Activated naive CD8-positive, alpha-beta T cell treated with anti-CD3 and anti-CD28 coated beads for 36 hours (primary cell): ENCODE measurements at regions not wholly inside any gene's neighbourhood (a gene's known extent, or its start where the extent isn't known, plus 50 kb on each side); places are given as distances from the start of the nearest gene placed in this dataset.
"Not testable (repeated sequence)": the region's sequence is repeated elsewhere in the genome, so short reads cannot be mapped to it uniquely, and the experiment has no call there.

Experiments
- DNase-seq: peaks from one replicate; pipeline ENCODE4 v3.0.0; 2021
- H3K27ac Mint-ChIP-seq: one replicate; pipeline ENCODE4 v1.8.0; 2022; ENCODE audit warnings: mild to moderate bottlenecking, moderate library complexity, mixed read lengths
- H3K27me3 Mint-ChIP-seq: one replicate; pipeline ENCODE4 v1.8.0; 2022; ENCODE audit warnings: mild to moderate bottlenecking, mixed read lengths
- H3K36me3 Mint-ChIP-seq: one replicate; pipeline ENCODE4 v1.8.0; 2021; ENCODE audit warnings: mild to moderate bottlenecking, mixed read lengths
- H3K4me1 Mint-ChIP-seq: one replicate; pipeline ENCODE4 v1.8.0; 2021; ENCODE audit warnings: mixed read lengths
- H3K4me3 Mint-ChIP-seq: one replicate; pipeline ENCODE4 v1.8.0; 2022; ENCODE audit warnings: mild to moderate bottlenecking, moderate library complexity, mixed read lengths
- H3K9me3 Mint-ChIP-seq: one replicate; pipeline ENCODE4 v1.8.0; 2022; ENCODE audit warnings: mixed read lengths

- H3K4me1 Mint-ChIP-seq, H3K36me3 Mint-ChIP-seq, H3K4me3 Mint-ChIP-seq, DNase-seq, H3K27ac Mint-ChIP-seq, H3K9me3 Mint-ChIP-seq: not testable (repeated sequence)
- peaks cover 46% of the 10 kb centered on the region for H3K27me3 Mint-ChIP-seq
These were observed 476.6 kb downstream of the MN1 start for GRCh38 chr22:27324908-27325307.

- peaks cover 43% of the 10 kb centered on the region for H3K27me3 Mint-ChIP-seq
- no peaks in the 10 kb centered on the region for H3K36me3 Mint-ChIP-seq
- H3K9me3 Mint-ChIP-seq = no peaks in the 10 kb centered on the region
- H3K4me3 Mint-ChIP-seq = no peak overlapping the region
- DNase-seq = no peak
- no peak overlapping the region for H3K27ac Mint-ChIP-seq
- H3K4me1 Mint-ChIP-seq = peaks cover 2% of the 10 kb centered on the region
These were observed 474.1 kb downstream of the MN1 start for GRCh38 chr22:27327497-27327896.

GRCh38 chr22:27327981-27328721, 473.4 kb downstream of the MN1 start:
- Mint-ChIP-seq H3K27ac (no peak overlapping the region), H3K36me3 (no peaks in the 10 kb centered on the region), H3K27me3 (peaks cover 37% of the 10 kb centered on the region), H3K4me1 (peaks cover 2% of the 10 kb centered on the region), H3K9me3 (no peaks in the 10 kb centered on the region), H3K4me3 (no peak overlapping the region)
- no peak for DNase-seq

- H3K27me3 Mint-ChIP-seq = peaks cover 30% of the 10 kb centered on the region
- H3K27ac Mint-ChIP-seq = no peak overlapping the region
- H3K4me3 Mint-ChIP-seq = no peak overlapping the region
- no peaks in the 10 kb centered on the region for H3K9me3 Mint-ChIP-seq
- no peak for DNase-seq
- H3K36me3 Mint-ChIP-seq = no peaks in the 10 kb centered on the region
- H3K4me1 Mint-ChIP-seq = peaks cover 2% of the 10 kb centered on the region
These were observed 472.3 kb downstream of the MN1 start for GRCh38 chr22:27329131-27329850.

GRCh38 chr22:27329966-27330645, 471.4 kb downstream of the MN1 start:
- Mint-ChIP-seq H3K36me3 (no peaks in the 10 kb centered on the region), H3K27me3 (peaks cover 24% of the 10 kb centered on the region), H3K4me1 (peaks cover 2% of the 10 kb centered on the region), H3K27ac (no peak overlapping the region), H3K4me3 (no peak overlapping the region), H3K9me3 (no peaks in the 10 kb centered on the region)
- no peak for DNase-seq

- no peak overlapping the region for H3K27ac Mint-ChIP-seq
- H3K27me3 Mint-ChIP-seq = peaks cover 19% of the 10 kb centered on the region
- no peaks in the 10 kb centered on the region for H3K36me3 Mint-ChIP-seq
- no peaks in the 10 kb centered on the region for H3K9me3 Mint-ChIP-seq
- H3K4me3 Mint-ChIP-seq = no peak overlapping the region
- peaks cover 2% of the 10 kb centered on the region for H3K4me1 Mint-ChIP-seq
- DNase-seq = no peak
These were observed 469.9 kb downstream of the MN1 start for GRCh38 chr22:27331526-27332281.

GRCh38 chr22:27335102-27335660, 466.4 kb downstream of the MN1 start:
- Mint-ChIP-seq H3K4me3 (no peak overlapping the region), H3K36me3 (no peaks in the 10 kb centered on the region), H3K27ac (no peak overlapping the region), H3K4me1 (peaks cover 2% of the 10 kb centered on the region), H3K27me3 (peaks cover 13% of the 10 kb centered on the region), H3K9me3 (no peaks in the 10 kb centered on the region)
- DNase-seq = no peak

- Mint-ChIP-seq H3K9me3 (no peaks in the 10 kb centered on the region), H3K27ac (no peak overlapping the region), H3K4me3 (no peak overlapping the region), H3K36me3 (no peaks in the 10 kb centered on the region), H3K4me1 (peaks cover 2% of the 10 kb centered on the region), H3K27me3 (peaks cover 5% of the 10 kb centered on the region)
- no peak for DNase-seq
These were observed 465.1 kb downstream of the MN1 start for GRCh38 chr22:27336151-27337090.

GRCh38 chr22:27337676-27338075, 463.9 kb downstream of the MN1 start:
- Mint-ChIP-seq H3K27me3 (no peaks in the 10 kb centered on the region), H3K36me3 (no peaks in the 10 kb centered on the region), H3K4me1 (no peaks in the 10 kb centered on the region), H3K27ac (no peak overlapping the region), H3K4me3 (no peak overlapping the region), H3K9me3 (no peaks in the 10 kb centered on the region)
- no peak for DNase-seq

GRCh38 chr22:27340047-27340446, 461.5 kb downstream of the MN1 start:
- H3K36me3 Mint-ChIP-seq = no peaks in the 10 kb centered on the region
- no peaks in the 10 kb centered on the region for H3K9me3 Mint-ChIP-seq
- H3K27ac Mint-ChIP-seq = no peak overlapping the region
- H3K27me3 Mint-ChIP-seq = peaks cover 9% of the 10 kb centered on the region
- no peak overlapping the region for H3K4me3 Mint-ChIP-seq
- DNase-seq = no peak
- H3K4me1 Mint-ChIP-seq = no peaks in the 10 kb centered on the region

- H3K9me3 Mint-ChIP-seq = peaks cover 2% of the 10 kb centered on the region
- DNase-seq = no peak
- H3K36me3 Mint-ChIP-seq = no peaks in the 10 kb centered on the region
- H3K4me3 Mint-ChIP-seq = no peak overlapping the region
- no peaks in the 10 kb centered on the region for H3K4me1 Mint-ChIP-seq
- H3K27ac Mint-ChIP-seq = no peak overlapping the region
- H3K27me3 Mint-ChIP-seq = peaks cover 15% of the 10 kb centered on the region
These were observed 457.0 kb downstream of the MN1 start for GRCh38 chr22:27344546-27344945.

GRCh38 chr22:27345691-27346090, 455.9 kb downstream of the MN1 start:
- no peak overlapping the region for H3K27ac Mint-ChIP-seq
- no peak overlapping the region for H3K4me3 Mint-ChIP-seq
- no peaks in the 10 kb centered on the region for H3K36me3 Mint-ChIP-seq
- no peaks in the 10 kb centered on the region for H3K4me1 Mint-ChIP-seq
- no peak for DNase-seq
- H3K9me3 Mint-ChIP-seq = peaks cover 6% of the 10 kb centered on the region
- peaks cover 16% of the 10 kb centered on the region for H3K27me3 Mint-ChIP-seq

- Mint-ChIP-seq H3K9me3 (peaks cover 6% of the 10 kb centered on the region), H3K4me1 (no peaks in the 10 kb centered on the region), H3K27me3 (peaks cover 29% of the 10 kb centered on the region), H3K36me3 (no peaks in the 10 kb centered on the region), H3K27ac (no peak overlapping the region), H3K4me3 (no peak overlapping the region)
- no peak for DNase-seq
These were observed 453.6 kb downstream of the MN1 start for GRCh38 chr22:27347951-27348350.

GRCh38 chr22:27348634-27349033, 452.9 kb downstream of the MN1 start:
- Mint-ChIP-seq H3K4me1 (no peaks in the 10 kb centered on the region), H3K27ac (no peak overlapping the region), H3K36me3 (no peaks in the 10 kb centered on the region), H3K9me3 (peaks cover 6% of the 10 kb centered on the region), H3K4me3 (no peak overlapping the region), H3K27me3 (peaks cover 29% of the 10 kb centered on the region)
- no peak for DNase-seq
